ENCODE measurements at regions not wholly inside any gene's neighbourhood (a gene's known extent, or its start where the extent isn't known, plus 50 kb on each side); places are given as distances from the start of the nearest gene placed in this dataset.
"Not testable (repeated sequence)": the region's sequence is repeated elsewhere in the genome, so short reads cannot be mapped to it uniquely, and the experiment has no call there.

GRCh38 chr4:58871509-58871908, 1761.3 kb upstream of the IGFBP7 start:
- intact Hi-C loops (cut with DNase I): no loop called here
- ATAC-seq (no peak), DNase-seq (ENCODE audit: low spot score) (no peak)

GRCh38 chr4:58849026-58849425, 1738.8 kb upstream of the IGFBP7 start:
- ATAC-seq (no peak), DNase-seq (ENCODE audit: low spot score) (no peak)
- intact Hi-C loops (cut with DNase I): loop anchor here (5.0 kb wide), 1 partner anchor 692 kb away; no protein-coding TSS in a partner anchor

- intact Hi-C loops (cut with DNase I): no loop called here
- ATAC-seq (no peak), DNase-seq (ENCODE audit: low spot score) (no peak)
Measured at GRCh38 chr4:58843455-58843854, 1733.3 kb upstream of the IGFBP7 start.

- no peak for DNase-seq (ENCODE audit: low spot score)
- intact Hi-C loops (cut with DNase I): no loop called here
- no peak for ATAC-seq
Measured at GRCh38 chr4:58833126-58833525, 1722.9 kb upstream of the IGFBP7 start.

- intact Hi-C loops (cut with DNase I): no loop called here
- ATAC-seq: no peak
- DNase-seq (ENCODE audit: low spot score): no peak
Measured at GRCh38 chr4:58825278-58825677, 1715.1 kb upstream of the IGFBP7 start.

GRCh38 chr4:58818560-58818959, 1708.4 kb upstream of the IGFBP7 start:
- DNase-seq (ENCODE audit: low spot score); intact Hi-C loops (cut with DNase I); ATAC-seq: not testable (repeated sequence)

GRCh38 chr4:58809948-58810347, 1699.8 kb upstream of the IGFBP7 start:
- intact Hi-C loops (cut with DNase I): no loop called here
- no peak for ATAC-seq
- DNase-seq (ENCODE audit: low spot score): no peak

GRCh38 chr4:58809366-58809765, 1699.2 kb upstream of the IGFBP7 start:
- intact Hi-C loops (cut with DNase I): no loop called here
- no peak for ATAC-seq

GRCh38 chr4:58808817-58809216, 1698.6 kb upstream of the IGFBP7 start:
- intact Hi-C loops (cut with DNase I): no loop called here
- ATAC-seq (no peak), DNase-seq (ENCODE audit: low spot score) (no peak)

More at GRCh38 chr4:58809366-58809765, 1699.2 kb upstream of the IGFBP7 start:
- no peak for DNase-seq (ENCODE audit: low spot score)

- intact Hi-C loops (cut with DNase I): no loop called here
- no peak for ATAC-seq
Measured at GRCh38 chr4:58807843-58808615, 1697.8 kb upstream of the IGFBP7 start.

GRCh38 chr4:58776627-58777026, 1666.4 kb upstream of the IGFBP7 start:
- DNase-seq (ENCODE audit: low spot score): no peak
- ATAC-seq: no peak
- intact Hi-C loops (cut with DNase I): no loop called here

More at GRCh38 chr4:58807843-58808615, 1697.8 kb upstream of the IGFBP7 start:
- no peak for DNase-seq (ENCODE audit: low spot score)

GRCh38 chr4:58767598-58767997, 1657.4 kb upstream of the IGFBP7 start:
- DNase-seq (ENCODE audit: low spot score) (no peak), ATAC-seq (no peak)
- intact Hi-C loops (cut with DNase I): loop anchor here (5.0 kb wide), 1 partner anchor 1445 kb away; no protein-coding TSS in a partner anchor

- no peak for DNase-seq (ENCODE audit: low spot score)
- no peak for ATAC-seq
- intact Hi-C loops (cut with DNase I): loop anchor here (5.0 kb wide), 1 partner anchor 1446 kb away; no protein-coding TSS in a partner anchor
Measured at GRCh38 chr4:58766763-58767162, 1656.6 kb upstream of the IGFBP7 start.

GRCh38 chr4:58761563-58761962, 1651.4 kb upstream of the IGFBP7 start:
- intact Hi-C loops (cut with DNase I): no loop called here
- no peak for DNase-seq (ENCODE audit: low spot score)
- ATAC-seq: no peak

GRCh38 chr4:58760737-58761136, 1650.6 kb upstream of the IGFBP7 start:
- intact Hi-C loops (cut with DNase I): no loop called here
- ATAC-seq (no peak), DNase-seq (ENCODE audit: low spot score) (no peak)

GRCh38 chr4:58760100-58760499, 1649.9 kb upstream of the IGFBP7 start:
- DNase-seq (ENCODE audit: low spot score) (no peak), ATAC-seq (no peak)
- intact Hi-C loops (cut with DNase I): no loop called here

- DNase-seq (ENCODE audit: low spot score): no peak
- intact Hi-C loops (cut with DNase I): no loop called here
- no peak for ATAC-seq
Measured at GRCh38 chr4:58749206-58749605, 1639.0 kb upstream of the IGFBP7 start.

GRCh38 chr4:58740897-58741296, 1630.7 kb upstream of the IGFBP7 start:
- intact Hi-C loops (cut with DNase I): no loop called here

GRCh38 chr4:58739275-58739674, 1629.1 kb upstream of the IGFBP7 start:
- intact Hi-C loops (cut with DNase I): no loop called here
- no peak for ATAC-seq
- DNase-seq (ENCODE audit: low spot score): no peak

More at GRCh38 chr4:58740897-58741296, 1630.7 kb upstream of the IGFBP7 start:
- no peak for DNase-seq (ENCODE audit: low spot score)
- no peak for ATAC-seq

- ATAC-seq: no peak
- DNase-seq (ENCODE audit: low spot score): no peak
- intact Hi-C loops (cut with DNase I): no loop called here
Measured at GRCh38 chr4:58738375-58738774, 1628.2 kb upstream of the IGFBP7 start.

All from sciatic nerve (tissue), 2 donors.